Limb (tissue), 2 donors: ENCODE measurements at regions not wholly inside any gene's neighbourhood (a gene's known extent, or its start where the extent isn't known, plus 50 kb on each side); places are given as distances from the start of the nearest gene placed in this dataset.
"Not testable (repeated sequence)": the region's sequence is repeated elsewhere in the genome, so short reads cannot be mapped to it uniquely, and the experiment has no call there.

Experiments
- DNase-seq, 2 donors: peaks; one replicate each; pipeline ENCODE4 v3.0.0-alpha.2; 2016; ENCODE audit errors: extremely low spot score in 2 of 2

DNA sequence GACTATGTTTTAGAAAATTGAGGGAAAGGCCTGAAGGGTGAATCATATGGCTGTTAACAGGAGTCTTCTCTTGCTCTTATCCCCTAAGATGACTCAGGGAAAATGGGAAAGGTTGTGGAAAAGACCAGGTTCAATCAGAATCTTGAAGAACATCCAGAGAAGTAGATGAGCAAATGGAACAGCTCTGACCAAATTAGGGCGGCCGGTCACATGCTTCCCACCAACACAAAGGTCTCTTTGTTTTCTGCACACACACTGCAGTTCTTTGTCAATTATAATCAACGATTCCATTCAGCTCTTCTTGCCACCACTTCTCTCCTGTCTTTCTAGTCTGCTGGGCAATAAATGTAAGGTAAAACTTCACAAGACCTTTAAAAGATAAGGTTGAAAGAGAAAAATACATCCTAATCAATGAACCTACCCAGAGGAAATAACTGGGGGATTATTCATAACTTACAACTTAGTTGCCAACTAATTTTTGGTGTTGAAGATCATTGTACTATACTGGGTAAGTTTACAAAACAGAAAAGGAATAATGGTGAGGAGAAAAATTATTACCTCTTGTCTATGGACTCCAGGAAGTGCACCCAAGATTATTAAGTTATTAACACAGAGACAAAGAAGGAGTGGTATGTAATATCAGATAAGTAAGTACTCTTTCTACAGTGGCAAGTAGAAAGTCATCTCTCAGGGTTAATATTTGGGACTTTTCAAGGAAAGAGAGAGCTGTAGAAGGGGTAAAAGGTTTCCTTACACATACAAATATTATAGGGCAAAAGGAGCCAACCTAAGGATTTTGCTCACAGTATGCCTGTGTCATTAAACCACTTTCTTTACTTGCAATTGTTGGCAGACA lies 441.9 kb upstream of the PIK3R1 start:
- no peak for DNase-seq

DNA sequence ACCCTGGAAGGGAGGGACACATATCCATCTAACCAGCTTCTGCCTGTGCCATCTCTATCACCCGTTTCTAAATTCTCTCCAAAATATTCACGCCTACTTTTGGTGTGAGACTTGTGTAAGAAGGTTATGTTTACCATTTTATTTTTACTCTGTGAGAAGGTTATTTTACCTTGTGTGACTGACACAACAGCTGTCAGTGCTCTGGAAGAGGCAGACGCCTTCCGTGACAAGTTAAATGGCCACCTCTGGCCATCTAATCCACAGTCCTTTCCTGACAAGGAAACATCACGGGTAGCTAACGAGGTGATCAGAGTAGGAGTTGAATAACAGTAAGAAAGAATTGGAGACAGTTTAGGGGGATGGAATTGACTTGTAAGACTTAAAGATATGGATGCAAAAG lies 443.8 kb upstream of the PIK3R1 start:
- DNase-seq: no peak

DNA sequence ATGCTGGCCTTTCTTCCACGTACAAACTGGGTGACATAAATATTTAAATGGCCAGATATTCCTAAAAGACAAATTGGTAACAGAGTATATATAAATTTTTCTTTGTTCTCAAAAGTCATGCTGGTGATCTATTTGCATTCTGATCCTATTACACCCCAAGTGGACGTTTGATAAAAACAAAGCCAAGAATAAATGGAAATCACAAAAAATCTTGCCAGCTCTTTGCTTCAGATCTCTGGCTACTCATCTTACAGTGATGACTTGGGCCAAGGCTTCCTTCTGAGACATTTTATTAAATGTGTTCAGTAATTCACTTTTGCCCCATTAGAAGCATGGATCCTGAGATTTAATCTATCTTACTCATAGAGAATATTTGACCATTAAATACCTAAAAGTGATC lies 444.3 kb upstream of the PIK3R1 start:
- no peak for DNase-seq

DNA sequence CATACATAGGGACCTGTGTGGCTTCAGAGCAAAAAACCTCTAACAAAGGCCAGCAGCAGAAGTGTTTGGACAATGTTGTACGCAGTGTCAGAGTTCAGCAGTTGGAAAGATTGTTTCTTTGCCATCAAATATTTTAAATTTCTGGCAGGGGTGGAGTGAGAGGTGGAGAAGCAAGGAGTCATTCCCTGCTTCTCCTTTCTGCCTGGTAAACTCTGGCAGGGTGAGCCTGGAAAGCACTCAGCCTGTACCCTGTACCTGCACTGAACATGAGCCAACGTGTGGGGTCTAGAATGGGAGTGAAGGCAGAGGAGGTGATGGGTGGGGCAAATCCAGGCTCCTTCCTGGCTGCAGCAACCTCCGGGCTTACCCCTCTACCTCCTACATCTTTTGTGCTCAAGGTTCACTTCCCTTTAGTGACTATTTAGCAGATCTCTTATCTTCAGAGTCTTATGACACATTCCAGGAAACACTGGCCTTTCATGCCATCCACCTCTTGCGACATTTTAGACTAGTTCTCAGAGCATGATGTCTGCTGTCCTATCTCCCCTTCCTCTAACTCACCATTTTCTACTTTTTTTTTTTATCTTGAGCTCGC lies 445.0 kb upstream of the PIK3R1 start:
- DNase-seq: no peak

DNA sequence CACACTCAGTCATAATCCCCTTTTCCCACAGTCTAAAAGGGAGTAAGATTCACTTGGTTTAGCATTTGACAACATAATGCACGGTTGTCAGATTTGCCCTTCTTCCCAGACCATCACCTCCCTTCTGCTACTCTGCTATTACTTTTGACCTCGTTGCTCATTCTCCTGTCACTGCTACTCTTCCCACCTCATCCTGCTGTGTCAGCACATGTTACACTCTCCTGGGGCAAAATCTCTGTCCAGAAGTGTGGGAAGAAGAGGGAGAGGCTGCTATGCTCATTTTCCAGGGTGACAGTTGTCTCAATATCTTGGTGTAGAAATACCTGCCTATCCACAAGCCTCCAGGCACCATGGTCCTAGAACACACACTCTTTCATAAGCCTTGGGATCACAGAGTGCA lies 449.9 kb upstream of the PIK3R1 start:
- no peak for DNase-seq

DNA sequence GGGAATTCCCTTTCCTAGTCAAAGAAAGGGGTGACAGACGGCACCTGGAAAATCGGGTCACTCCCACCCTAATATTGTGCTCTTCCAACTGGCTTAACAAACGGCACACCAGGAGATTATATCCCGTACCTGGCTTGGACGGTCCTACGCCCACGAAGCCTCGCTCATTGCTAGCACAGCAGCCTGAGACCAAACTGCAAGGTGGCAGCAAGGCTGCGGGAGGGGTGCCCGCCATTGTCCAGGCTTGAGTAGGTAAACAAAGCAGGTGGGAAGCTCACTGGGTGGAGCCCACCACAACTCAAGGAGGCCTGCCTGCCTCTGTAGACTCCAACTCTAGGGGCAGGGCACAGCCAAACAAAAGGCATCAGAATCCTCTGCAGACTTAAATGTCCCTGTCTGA lies 457.8 kb upstream of the PIK3R1 start:
- not testable (repeated sequence) for DNase-seq

DNA sequence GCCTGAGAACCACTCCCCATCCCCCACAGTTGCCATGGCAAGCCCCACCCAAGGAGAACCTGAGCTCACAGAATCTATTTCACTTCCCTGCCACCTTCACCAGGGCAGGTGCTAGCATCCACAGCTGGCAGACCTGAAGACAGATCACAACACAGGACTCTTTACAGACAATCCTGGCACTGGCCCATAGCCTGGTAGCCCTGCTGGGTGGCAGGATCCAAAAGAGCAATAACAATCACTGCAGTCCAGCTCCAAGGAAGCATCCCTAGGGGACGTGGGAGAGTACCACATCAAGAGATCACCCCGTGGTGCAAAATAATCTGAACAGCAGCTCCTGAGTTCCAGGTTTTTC lies 463.2 kb upstream of the PIK3R1 start:
- DNase-seq: no peak

DNA sequence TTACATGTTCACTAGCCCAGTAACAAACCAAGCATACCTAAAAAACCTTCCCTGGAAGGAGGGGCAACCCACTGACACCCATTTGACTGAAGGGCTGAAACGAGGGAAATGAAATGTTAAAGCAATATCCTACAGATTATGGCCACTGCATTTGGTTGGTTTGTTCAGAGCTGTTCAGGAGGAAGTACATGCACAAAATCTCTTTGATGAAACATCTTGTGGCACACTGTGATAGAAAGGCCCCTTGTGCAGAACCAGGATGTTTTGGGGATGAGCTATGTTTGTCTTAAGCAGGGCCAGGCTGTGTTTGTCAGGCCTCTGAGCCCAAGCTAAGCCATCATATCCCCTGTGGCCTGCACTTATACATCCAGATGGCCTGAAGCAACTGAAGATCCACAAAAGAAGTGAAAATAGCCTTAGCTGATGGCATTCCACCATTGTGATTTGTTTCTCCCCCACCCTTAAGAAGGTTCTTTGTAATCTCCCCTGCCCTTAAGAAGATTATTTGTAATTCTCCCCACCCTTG lies 467.3 kb upstream of the PIK3R1 start:
- no peak for DNase-seq

DNA sequence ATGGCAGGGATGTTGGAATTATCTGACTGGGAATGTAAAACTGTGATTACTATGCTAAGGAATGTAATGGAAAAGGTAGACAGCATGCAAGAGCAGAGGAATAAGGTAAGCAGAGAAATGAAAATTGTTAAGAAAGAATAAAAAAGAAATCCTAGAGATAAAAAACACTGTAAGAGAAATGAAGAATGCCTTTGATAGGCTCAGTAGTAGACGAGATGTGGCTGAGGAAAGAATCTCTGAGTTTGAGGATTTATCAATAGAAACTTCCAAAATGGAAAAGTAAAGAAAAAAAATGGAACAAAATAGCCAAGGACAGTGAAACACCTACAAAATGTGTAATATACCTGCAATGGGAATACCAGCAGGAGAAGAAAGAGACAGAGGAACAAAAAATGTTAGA lies 468.5 kb upstream of the PIK3R1 start:
- DNase-seq: no peak

DNA sequence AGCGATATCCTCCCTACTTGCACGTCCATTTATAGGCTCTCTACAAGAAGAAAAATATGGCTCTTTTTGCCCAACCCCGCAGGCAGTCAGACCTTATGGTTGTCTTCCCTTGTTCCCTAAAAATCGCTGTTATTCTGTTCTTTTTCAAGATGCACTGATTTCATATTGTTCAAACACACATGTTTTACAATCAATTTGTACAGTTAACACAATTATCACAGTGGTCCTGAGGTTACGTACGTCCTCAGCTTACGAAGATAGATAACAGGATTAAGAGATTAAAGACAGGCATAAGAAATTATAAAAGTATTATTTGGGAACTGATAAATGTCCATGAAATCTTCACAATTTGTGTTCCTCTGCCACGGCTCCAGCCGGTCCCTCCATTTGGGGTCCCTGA lies 468.9 kb upstream of the PIK3R1 start:
- not testable (repeated sequence) for DNase-seq

DNA sequence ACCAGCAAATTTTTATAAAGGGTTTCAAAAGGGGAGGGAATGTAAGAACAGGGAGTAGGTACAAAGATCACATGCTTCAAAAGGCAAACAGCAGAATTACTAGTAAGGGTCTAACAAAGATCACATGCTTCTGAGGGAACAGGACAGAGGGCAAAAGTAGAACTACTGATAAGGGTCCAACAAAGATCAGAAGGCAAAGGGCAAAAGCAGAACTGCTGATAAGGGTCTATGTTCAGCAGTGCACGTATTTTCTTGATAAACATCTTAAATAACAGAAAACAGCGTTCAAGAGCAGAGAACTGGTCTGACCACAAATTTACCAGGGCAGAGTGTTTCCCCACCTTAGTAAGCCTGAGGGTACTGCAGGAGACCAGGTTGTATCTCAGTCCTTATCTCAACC lies 469.5 kb upstream of the PIK3R1 start:
- DNase-seq: no peak

DNA sequence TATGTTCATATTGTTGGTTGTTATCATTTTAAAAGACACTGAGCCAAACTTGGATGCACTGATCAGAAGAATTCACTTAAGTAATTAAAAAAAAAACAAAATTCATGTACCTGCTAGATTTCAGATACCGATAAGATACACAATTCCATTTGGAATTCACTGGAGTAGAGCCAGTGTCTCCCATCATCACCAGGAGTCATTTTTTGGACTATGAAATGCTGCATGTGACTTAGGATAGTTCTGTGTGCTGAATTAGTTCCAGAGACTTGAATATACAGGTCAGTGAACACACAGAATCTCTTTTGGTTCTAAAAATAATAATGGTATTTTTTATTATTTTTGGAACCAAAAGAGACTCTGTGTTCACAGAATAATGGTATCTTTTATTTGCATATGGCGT lies 482.6 kb upstream of the PIK3R1 start:
- no peak for DNase-seq

DNA sequence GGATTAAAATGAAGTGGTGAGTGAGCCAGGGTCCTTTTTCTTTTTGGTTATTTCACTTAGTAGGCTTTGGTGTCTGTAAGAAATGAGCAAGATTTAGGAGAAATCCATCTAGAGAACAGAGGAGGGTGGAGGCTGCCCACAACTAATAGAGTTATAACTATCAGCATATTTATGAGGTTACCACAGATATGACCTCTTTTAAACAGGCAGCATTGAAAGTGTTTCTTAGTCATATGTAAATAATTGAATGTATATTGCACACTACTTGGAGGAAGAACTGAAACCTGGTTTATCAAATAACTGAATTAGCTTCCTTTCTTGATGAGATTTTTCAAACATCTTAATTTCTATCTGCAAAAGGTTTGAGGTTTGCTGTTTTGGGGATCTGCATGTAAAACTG lies 483.1 kb upstream of the PIK3R1 start:
- DNase-seq: no peak

DNA sequence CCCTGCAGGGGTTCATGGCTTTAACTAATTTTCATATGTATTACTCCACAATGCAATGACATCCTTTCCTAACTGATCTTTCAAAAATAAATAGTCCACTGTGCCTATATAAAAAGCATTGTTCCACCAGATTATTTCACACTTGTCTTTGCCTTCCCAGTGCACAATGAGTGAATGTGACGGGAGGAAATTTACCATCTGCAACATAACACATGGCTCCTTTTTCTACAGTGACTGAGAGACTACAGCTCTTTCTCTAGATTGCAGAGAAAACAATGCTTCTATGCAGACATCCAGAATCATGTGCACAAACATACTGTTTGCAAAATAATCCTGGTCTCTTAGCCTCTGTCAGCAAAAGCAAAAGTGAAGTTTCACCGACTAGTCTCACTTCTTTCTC lies 483.7 kb upstream of the PIK3R1 start:
- no peak for DNase-seq

DNA sequence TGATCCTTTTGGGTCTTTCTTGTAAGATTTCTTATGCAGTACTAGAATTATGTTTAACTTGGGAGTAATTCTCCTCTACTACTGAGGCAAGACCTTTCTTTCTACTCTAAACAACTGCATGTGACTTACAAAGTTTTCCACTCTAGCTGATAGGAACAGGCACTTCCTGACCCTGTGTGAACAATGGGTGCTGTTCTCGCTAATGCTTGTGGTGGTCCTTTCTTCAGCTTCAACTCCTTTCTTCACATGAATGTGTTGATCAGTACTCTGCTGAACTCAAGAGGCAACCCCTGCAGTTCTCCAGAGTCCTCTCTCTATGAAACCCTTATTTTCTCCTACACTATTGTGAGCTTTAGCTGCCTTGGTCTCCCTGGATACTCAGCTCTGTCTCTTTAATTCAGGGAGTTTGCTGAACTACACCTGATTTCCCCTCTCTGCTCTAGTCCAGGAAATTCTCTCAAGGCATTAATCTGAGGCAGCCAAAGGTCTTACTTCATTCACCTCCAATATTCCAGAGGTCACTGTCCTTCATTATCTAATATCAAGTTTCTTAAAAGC lies 484.6 kb upstream of the PIK3R1 start:
- DNase-seq: no peak

DNA sequence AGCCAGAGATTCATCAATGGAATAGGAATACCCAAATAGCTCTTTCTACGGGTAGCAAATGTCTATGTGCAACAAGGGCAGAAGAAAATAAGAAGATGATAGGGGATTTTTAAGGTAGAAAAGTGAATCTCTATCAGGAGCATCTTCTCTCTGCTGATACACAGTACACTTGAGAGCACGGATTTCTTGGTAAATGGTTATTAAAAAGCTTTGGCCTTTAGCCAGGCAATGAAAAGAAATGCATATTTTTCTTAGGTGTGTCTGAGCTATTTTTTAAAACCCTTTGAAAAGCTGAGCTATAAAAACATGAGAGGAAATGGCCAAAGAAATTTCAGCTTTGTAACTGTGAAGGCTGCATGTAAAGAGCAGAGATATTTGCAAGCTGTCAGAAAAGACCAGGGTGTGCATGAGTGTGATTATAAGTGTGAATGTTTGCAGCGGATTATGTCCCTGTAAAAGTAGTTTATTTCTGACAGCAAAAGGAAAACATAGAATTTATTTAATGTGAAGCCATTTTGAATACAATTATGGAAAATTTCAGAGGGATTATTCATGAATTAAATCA lies 487.1 kb upstream of the PIK3R1 start:
- no peak for DNase-seq

DNA sequence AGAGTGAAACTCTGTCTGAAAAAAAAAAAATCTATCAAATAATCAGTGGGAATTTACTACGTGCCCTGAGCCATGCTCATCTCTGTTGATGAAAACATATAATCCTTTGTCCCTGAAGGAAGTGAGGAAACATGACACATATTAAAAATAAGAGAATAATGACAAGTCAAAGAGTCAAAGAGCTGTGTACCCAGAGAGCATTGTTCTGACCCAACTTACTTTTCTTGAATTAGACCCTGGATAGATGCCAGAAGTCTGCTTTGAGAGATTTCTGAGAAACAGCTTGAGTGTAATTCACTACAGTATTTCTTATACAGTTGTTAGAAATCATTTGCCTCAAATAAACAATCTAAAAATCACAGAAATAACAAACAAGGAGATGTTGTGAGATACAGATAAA lies 490.0 kb upstream of the PIK3R1 start:
- DNase-seq: no peak

DNA sequence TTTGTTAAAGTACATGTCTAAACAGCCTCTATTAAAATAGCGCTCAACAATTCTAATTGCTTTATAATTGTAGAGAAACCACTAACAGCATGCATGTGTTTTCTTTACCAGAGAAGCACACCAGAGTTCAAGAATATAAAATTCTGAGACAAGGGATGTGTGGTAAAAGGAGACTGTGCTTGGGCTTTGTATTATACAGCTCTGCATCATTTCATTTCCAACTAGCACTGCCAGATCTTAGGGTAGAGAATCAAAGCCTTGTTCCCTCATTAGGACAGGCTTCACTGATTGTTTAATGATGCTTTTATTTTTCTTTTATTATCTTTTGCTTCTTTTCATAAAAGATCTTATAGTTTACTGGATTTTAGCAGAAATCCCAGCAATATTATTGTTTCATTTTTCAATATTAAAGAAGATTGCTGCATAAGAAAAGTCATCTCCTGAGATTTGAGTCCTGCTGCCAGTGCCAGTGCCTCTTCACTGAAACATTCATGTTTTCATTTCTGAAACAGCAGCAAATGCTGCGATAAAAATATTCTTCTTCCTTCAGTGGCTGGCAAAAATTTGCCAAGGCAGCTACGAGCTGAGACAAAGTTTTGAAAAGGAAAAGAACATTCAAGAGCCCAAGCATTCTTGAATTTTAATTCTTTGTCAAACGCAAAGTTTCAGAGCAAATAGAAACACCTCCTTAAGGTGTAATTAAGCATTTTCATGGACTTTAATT lies 491.0 kb upstream of the PIK3R1 start:
- no peak for DNase-seq

DNA sequence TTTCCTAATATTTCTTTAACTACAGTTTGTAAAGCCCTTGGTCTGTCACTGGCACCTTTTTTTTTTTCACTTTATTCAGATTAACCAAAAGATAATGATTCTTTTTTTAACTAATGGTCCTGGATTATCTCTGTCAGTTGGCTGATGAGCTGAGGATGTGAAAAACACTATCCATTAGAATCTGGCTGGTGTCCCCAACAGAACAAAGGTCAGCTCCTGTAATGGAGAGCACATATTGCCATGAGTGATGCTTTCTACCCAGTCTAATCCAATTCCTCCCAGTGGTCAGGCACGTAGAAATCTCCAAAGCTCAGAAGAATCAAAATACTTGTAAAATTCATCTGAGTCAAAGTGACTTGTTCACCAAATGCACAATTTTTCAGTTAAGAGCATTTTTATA lies 491.7 kb upstream of the PIK3R1 start:
- no peak for DNase-seq

DNA sequence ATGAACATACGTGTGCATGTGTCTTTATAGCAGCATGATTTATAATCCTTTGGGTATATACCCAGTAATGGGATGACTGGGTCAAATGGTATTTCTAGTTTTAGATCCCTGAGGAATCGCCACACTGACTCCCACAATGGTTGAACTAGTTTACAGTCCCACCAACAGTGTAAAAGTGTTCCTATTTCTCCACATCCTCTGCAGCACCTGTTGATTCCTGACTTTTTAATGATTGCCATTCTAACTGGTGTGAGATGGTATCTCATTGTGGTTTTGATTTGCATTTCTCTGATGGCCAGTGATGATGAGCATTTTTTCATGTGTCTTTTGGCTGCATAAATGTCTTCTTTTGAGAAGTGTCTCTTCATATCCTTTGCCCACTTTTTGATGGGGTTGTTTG lies 493.0 kb upstream of the PIK3R1 start:
- not testable (repeated sequence) for DNase-seq

DNA sequence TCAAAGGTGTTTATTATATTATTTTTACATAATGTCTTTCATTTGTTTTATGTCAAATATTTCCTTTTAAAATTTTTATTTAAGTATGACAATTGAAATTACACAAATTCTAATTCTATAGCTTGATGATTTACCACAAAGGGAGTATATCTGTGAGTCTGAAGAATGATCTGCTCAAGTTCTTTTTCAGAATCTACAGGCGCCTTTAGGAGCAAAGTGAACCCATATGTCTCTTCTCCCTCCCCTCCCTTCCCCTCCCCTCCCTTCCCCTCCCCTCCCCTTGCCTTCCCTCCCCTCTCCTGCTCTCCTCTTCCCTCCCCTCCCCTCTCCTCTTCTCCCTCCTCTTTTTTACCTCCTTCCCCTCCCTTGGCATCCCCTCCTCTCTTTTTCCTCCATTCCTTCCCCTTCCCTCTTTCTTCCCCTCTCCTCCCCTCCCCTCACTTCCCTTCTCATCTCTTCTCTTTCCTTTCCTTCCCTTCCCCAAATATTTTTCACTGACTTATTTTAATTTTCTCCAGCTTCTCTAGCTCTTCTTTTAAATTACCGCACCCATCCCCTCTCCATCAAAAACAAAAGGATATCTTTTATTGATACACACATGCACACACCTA lies 495.3 kb upstream of the PIK3R1 start:
- DNase-seq: no peak
